ENCODE measurements at regions not wholly inside any gene's neighbourhood (a gene's known extent, or its start where the extent isn't known, plus 50 kb on each side); places are given as distances from the start of the nearest gene placed in this dataset.

DNA sequence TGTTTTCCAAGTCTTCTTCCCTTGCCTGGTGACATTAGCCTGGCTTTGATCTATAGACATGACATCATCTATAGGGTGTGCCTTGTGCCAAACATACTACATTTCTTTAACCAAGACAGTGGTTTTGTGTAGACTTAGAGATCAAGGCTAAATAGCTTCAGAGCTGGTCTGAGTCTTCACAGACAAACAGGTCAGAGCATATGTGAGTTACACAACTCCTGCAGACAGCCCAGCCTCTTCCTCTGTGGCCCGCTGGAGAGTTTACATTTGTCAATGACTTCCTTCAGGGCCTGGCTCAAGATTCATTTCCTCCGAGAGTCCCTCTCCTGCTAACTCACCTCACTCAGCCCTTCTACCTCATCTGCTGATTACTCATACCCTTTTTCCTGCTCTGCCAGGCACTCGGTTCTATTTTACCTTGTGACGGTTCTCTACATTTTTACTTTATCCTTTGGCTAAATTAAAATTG is 73.1 kb upstream of the TANC2 start:
- TF ChIP-seq POLR2A (IDR thresholded peaks at IDR 0.05): peak in 1 of 3 donors; percentile 8
- TF ChIP-seq, protein P1, sequence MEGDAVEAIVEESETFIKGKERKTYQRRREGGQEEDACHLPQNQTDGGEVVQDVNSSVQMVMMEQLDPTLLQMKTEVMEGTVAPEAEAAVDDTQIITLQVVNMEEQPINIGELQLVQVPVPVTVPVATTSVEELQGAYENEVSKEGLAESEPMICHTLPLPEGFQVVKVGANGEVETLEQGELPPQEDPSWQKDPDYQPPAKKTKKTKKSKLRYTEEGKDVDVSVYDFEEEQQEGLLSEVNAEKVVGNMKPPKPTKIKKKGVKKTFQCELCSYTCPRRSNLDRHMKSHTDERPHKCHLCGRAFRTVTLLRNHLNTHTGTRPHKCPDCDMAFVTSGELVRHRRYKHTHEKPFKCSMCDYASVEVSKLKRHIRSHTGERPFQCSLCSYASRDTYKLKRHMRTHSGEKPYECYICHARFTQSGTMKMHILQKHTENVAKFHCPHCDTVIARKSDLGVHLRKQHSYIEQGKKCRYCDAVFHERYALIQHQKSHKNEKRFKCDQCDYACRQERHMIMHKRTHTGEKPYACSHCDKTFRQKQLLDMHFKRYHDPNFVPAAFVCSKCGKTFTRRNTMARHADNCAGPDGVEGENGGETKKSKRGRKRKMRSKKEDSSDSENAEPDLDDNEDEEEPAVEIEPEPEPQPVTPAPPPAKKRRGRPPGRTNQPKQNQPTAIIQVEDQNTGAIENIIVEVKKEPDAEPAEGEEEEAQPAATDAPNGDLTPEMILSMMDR (IDR thresholded peaks at IDR 0.05): no peak

Data from body of pancreas (tissue), 4 donors.